MM.1S (cell line): ENCODE measurements at regions not wholly inside any gene's neighbourhood (a gene's known extent, or its start where the extent isn't known, plus 50 kb on each side); places are given as distances from the start of the nearest gene placed in this dataset.

ENCODE experiments used
- DNase-seq: peaks from one replicate; pipeline ENCODE4 v3.0.0-alpha.2; 2015
- H2AFZ ChIP-seq: fragments of 300-600 bp; sonication (generic); 2 replicates; pipeline ENCODE4 v1.6.0; 2016; ENCODE audit warnings: antibody characterized with exemption, low read length
- H3F3A ChIP-seq: fragments of 300-600 bp; sonication (generic); 2 replicates; pipeline ENCODE4 v1.6.1; 2016; ENCODE audit warnings: mild to moderate bottlenecking, antibody characterized with exemption, low read length, moderate library complexity, mixed read lengths; ENCODE audit not compliant: insufficient read depth
- H3K27ac ChIP-seq: fragments of 300-600 bp; sonication (generic); 2 replicates; pipeline ENCODE4 v1.5.1; 2016; ENCODE audit warnings: mild to moderate bottlenecking, low read length
- H3K27me3 ChIP-seq: fragments of 300-600 bp; sonication (generic); replicated peaks from 2 replicates; pipeline ENCODE4 v1.6.0; 2016; ENCODE audit warnings: low read length; ENCODE audit not compliant: insufficient read depth
- H3K36me3 ChIP-seq: fragments of 300-600 bp; sonication (generic); replicated peaks from 2 replicates; pipeline ENCODE4 v1.6.1; 2016; ENCODE audit warnings: mild to moderate bottlenecking, low read length, mixed read lengths; ENCODE audit not compliant: insufficient read depth
- H3K4me1 ChIP-seq: fragments of 300-600 bp; sonication (generic); 2 replicates; pipeline ENCODE4 v1.6.1; 2016; ENCODE audit warnings: low read length, mixed read lengths
- H3K4me2 ChIP-seq: fragments of 300-600 bp; sonication (generic); 2 replicates; pipeline ENCODE4 v1.6.0; 2016; ENCODE audit warnings: low read depth, low read length
- H3K4me3 ChIP-seq: fragments of 300-600 bp; sonication (generic); 2 replicates; pipeline ENCODE4 v1.5.1; 2016; ENCODE audit warnings: low read length, mixed read lengths
- H3K79me2 ChIP-seq: fragments of 300-600 bp; sonication (generic); 2 replicates; pipeline ENCODE4 v1.6.1; 2016; ENCODE audit warnings: mixed run types, low read length, mixed read lengths
- H3K9ac ChIP-seq: fragments of 300-600 bp; sonication (generic); 2 replicates; pipeline ENCODE4 v1.6.1; 2016; ENCODE audit warnings: low read length, mixed read lengths
- H3K9me2 ChIP-seq: fragments of 300-600 bp; sonication (generic); replicated peaks from 2 replicates; pipeline ENCODE4 v1.6.1; 2016; ENCODE audit warnings: mild to moderate bottlenecking, low read length, mixed read lengths; ENCODE audit not compliant: insufficient read depth
- H3K9me3 ChIP-seq: fragments of 300-600 bp; sonication (generic); replicated peaks from 2 replicates; pipeline ENCODE4 v1.6.1; 2016; ENCODE audit warnings: mild to moderate bottlenecking, low read length, mixed read lengths; ENCODE audit not compliant: insufficient read depth
- H4K20me1 ChIP-seq: fragments of 300-600 bp; sonication (generic); 2 replicates; pipeline ENCODE4 v1.6.1; 2016; ENCODE audit warnings: mild to moderate bottlenecking, low read length, moderate library complexity, mixed read lengths; ENCODE audit not compliant: insufficient read depth
- EZH2 ChIP-seq: fragments of 300-600 bp; sonication (generic); optimal IDR thresholded peaks from 2 replicates; pipeline ENCODE3; 2017; ENCODE audit warnings: low read depth, mild to moderate bottlenecking, antibody characterized with exemption, low read length, mixed read lengths
- EZH2phosphoT487 ChIP-seq: fragments of 300-600 bp; sonication (generic); IDR thresholded peaks from 2 replicates; pipeline ENCODE4 v1.6.1; 2018; ENCODE audit warnings: antibody characterized with exemption, low read length
- TF ChIP-seq, protein P1 (sequence below): fragments of 300-600 bp; sonication (generic); IDR thresholded peaks from 2 replicates; pipeline ENCODE4 v1.5.1; 2016; ENCODE audit warnings: antibody characterized with exemption, low read length, mixed read lengths

DNA sequence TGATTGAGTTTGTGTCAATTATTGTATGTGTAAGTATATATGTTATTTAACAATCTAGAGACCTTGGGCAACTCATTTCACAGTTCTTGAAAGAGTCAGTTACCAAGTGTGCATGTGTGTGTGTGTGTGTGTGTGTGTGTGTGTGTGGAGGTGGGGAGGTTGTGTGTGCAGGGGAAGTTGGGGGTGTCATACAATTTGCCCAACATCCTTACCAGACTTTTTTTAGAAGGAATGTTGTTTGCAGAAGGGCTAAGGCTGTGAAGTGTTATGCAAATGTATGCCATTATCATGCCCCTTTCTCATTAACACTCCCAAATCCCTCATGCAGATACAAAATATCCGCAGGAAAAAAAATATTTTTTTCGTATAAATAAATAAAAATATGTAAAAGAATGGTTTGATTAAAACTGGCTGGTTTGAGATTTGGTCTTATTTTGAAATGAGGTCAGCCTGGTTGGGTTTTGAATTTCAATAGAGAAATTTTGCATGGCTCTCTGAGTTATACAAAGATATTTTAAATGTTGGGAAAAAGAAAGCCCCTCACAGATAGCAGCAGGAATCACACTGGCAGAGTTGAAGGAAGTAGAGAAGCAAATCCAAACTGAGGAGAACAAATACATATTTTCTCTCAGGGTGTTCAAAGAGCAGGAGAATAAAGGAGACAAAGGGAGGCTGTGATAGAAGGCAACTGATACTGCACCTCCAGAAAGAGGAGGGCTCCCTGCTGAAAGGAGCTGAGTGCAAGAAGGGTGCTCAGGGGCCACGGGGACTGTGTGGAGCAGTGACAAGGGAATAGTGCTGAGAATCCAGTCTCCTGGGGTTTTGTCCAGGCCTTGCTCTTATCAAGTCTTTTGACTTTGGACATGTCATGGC is 1365.5 kb upstream of the CELF4 start:
- no peaks in the 10 kb centered on the region for H3K9me3 ChIP-seq
- no peaks in the 10 kb centered on the region for H4K20me1 ChIP-seq
- H2AFZ ChIP-seq = no peak overlapping the region
- H3K27ac ChIP-seq = no peak overlapping the region
- H3K27me3 ChIP-seq = no peaks in the 10 kb centered on the region
- H3K9ac ChIP-seq = no peak overlapping the region
- no peaks in the 10 kb centered on the region for H3K36me3 ChIP-seq
- no peaks in the 10 kb centered on the region for H3K79me2 ChIP-seq
- no peak for DNase-seq
- H3K4me1 ChIP-seq = no peaks in the 10 kb centered on the region
- H3K4me2 ChIP-seq = no peak overlapping the region
- TF ChIP-seq EZH2 (no peak), EZH2phosphoT487 (no peak)
- TF ChIP-seq, protein P1, sequence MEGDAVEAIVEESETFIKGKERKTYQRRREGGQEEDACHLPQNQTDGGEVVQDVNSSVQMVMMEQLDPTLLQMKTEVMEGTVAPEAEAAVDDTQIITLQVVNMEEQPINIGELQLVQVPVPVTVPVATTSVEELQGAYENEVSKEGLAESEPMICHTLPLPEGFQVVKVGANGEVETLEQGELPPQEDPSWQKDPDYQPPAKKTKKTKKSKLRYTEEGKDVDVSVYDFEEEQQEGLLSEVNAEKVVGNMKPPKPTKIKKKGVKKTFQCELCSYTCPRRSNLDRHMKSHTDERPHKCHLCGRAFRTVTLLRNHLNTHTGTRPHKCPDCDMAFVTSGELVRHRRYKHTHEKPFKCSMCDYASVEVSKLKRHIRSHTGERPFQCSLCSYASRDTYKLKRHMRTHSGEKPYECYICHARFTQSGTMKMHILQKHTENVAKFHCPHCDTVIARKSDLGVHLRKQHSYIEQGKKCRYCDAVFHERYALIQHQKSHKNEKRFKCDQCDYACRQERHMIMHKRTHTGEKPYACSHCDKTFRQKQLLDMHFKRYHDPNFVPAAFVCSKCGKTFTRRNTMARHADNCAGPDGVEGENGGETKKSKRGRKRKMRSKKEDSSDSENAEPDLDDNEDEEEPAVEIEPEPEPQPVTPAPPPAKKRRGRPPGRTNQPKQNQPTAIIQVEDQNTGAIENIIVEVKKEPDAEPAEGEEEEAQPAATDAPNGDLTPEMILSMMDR = no peak
- no peak overlapping the region for H3K4me3 ChIP-seq
- H3K9me2 ChIP-seq = no peaks in the 10 kb centered on the region
- no peaks in the 10 kb centered on the region for H3F3A ChIP-seq

DNA sequence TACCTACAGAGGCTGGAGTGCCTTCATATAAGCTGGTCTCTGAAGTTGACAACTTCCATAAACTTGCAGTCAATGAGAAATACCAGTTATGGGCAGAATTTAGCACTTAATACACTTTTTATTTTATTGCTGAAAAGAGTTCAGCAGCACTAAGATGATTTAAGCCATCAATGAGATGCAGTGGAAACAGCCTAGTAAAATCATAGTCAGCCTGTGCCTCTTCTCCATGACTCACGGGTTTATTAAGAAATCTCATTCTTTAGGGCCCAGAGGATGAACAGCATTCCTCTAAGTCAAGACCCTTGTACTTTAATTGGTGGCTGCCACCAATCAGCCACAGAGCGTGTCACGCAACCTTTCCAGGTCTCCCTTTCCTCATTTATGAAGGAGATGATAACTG is 1357.9 kb upstream of the CELF4 start:
- TF ChIP-seq EZH2 (no peak), EZH2phosphoT487 (no peak)
- TF ChIP-seq, protein P1 = no peak
- Histone ChIP-seq H3K4me1 (no peaks in the 10 kb centered on the region), H2AFZ (no peak overlapping the region), H3K4me3 (no peak overlapping the region), H3K36me3 (no peaks in the 10 kb centered on the region), H4K20me1 (no peaks in the 10 kb centered on the region), H3K9me2 (no peaks in the 10 kb centered on the region), H3K9ac (no peak overlapping the region), H3K4me2 (no peak overlapping the region), H3K79me2 (no peaks in the 10 kb centered on the region), H3K27me3 (no peaks in the 10 kb centered on the region), H3F3A (no peaks in the 10 kb centered on the region), H3K27ac (no peak overlapping the region), H3K9me3 (no peaks in the 10 kb centered on the region)
- no peak for DNase-seq

- Histone ChIP-seq H3K4me1 (no peaks in the 10 kb centered on the region), H3F3A (no peaks in the 10 kb centered on the region), H3K9me3 (no peaks in the 10 kb centered on the region), H3K4me3 (no peak overlapping the region), H2AFZ (no peak overlapping the region), H3K79me2 (no peaks in the 10 kb centered on the region), H3K4me2 (no peak overlapping the region), H3K36me3 (no peaks in the 10 kb centered on the region), H3K9me2 (no peaks in the 10 kb centered on the region), H3K27me3 (no peaks in the 10 kb centered on the region), H3K27ac (no peak overlapping the region), H4K20me1 (no peaks in the 10 kb centered on the region), H3K9ac (no peak overlapping the region)
- no peak for DNase-seq
- no peak for TF ChIP-seq EZH2phosphoT487
These were observed 1357.5 kb upstream of the CELF4 start for GRCh38 chr18:38923126-38923525.

DNA sequence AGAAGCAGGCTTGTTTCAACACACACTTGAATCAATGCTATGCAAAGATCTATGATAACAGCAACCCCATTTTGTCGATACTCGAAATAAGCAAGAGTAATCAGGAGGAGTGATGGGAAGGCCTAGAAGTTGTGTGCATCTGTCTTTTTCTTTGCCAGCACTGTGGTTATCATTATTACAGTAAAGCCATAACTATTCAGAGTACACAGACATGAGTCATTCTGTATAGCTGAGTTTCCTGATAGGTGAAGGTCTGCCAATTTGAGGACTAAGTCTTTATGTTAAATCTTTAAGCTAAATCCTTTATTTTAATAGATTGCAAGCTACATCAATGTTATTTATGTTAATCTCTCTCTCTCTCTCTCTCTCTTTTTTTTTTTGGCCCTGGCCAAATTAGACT is 1344.4 kb upstream of the CELF4 start:
- H3K9me3 ChIP-seq = no peaks in the 10 kb centered on the region
- no peak overlapping the region for H3K4me2 ChIP-seq
- no peak overlapping the region for H2AFZ ChIP-seq
- no peak for DNase-seq
- no peak overlapping the region for H3K9ac ChIP-seq
- H3K4me1 ChIP-seq = no peaks in the 10 kb centered on the region
- no peaks in the 10 kb centered on the region for H3K36me3 ChIP-seq
- H3K79me2 ChIP-seq = no peaks in the 10 kb centered on the region
- H3F3A ChIP-seq = no peaks in the 10 kb centered on the region
- H4K20me1 ChIP-seq = no peaks in the 10 kb centered on the region
- no peak overlapping the region for H3K27ac ChIP-seq
- H3K4me3 ChIP-seq = no peak overlapping the region
- no peaks in the 10 kb centered on the region for H3K27me3 ChIP-seq
- TF ChIP-seq EZH2phosphoT487 (no peak), EZH2 (no peak)
- TF ChIP-seq, protein P1 = no peak
- H3K9me2 ChIP-seq = no peaks in the 10 kb centered on the region
